NCI-H2081 (cell line): ENCODE measurements at regions not wholly inside any gene's neighbourhood (a gene's known extent, or its start where the extent isn't known, plus 50 kb on each side); places are given as distances from the start of the nearest gene placed in this dataset.
A peak's percentile ranks its signal among the peaks of the same experiment; 100 is the strongest.
"Not testable (repeated sequence)": the region's sequence is repeated elsewhere in the genome, so short reads cannot be mapped to it uniquely, and the experiment has no call there.

Experiments
- DNase-seq, 2 experiments: peaks; one replicate each; lab custom pipeline; 2025; lab: John Stamatoyannopoulos, UW

GRCh38 chr11:46223252-46223513 lies 54.3 kb upstream of the CREB3L1 start:
- no peak for DNase-seq

DNA sequence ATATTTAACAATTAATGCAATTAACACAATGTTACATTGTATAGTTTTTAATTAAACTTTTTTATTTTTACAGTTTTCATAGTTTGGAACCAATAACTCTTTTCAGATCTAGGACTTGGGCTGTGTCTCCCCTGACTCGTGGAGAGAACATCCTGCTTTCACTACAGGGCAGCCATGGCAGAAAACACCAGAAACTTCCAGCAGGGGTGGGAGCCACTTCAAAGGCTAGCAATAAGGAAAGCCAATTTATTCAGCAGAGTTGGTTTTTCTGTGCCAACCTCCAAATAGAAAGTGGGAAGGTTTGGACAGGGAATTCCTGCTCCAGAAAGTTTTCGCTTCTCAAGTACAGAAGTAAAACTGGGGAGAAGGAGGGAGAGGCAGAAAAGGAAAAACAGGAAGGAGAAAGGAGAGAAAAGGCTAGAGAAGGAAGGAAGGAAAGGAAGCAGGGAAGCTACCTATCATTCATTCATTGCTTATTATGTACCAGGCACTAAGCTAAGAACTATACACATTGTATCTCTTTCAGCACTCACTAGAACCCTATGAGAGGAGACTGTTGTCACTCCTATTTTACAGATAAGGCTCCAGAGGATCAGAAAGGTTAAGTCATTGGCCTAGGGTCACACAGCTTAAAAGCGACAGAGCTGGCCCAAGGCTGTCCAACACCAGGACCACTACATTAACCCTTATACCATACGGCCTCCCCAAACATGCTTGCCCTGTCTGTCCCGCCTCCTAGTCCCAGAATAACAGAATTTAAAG lies 54.8 kb upstream of the CREB3L1 start:
- DNase-seq: no peak

GRCh38 chr11:46220313-46220712 lies 57.1 kb upstream of the CREB3L1 start:
- DNase-seq: no peak

DNA sequence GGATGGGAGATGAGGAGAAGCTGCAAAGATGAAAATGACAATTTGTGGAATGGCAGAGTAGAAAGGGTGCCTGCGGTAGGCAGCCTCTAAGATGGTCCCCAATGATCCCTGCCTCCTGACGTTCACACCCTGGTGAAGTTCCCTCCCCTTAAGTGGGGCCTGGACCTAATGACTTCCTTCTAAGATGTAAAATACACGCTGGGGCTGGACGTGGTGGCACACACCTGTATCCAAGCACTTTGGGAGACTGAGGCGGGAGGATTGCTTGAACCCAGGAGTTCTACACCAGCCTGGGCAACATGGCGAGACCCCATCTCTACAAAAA lies 60.7 kb upstream of the CREB3L1 start:
- no peak for DNase-seq

- DNase-seq: no peak
Measured at GRCh38 chr11:46216019-46216764, 61.3 kb upstream of the CREB3L1 start.

DNA sequence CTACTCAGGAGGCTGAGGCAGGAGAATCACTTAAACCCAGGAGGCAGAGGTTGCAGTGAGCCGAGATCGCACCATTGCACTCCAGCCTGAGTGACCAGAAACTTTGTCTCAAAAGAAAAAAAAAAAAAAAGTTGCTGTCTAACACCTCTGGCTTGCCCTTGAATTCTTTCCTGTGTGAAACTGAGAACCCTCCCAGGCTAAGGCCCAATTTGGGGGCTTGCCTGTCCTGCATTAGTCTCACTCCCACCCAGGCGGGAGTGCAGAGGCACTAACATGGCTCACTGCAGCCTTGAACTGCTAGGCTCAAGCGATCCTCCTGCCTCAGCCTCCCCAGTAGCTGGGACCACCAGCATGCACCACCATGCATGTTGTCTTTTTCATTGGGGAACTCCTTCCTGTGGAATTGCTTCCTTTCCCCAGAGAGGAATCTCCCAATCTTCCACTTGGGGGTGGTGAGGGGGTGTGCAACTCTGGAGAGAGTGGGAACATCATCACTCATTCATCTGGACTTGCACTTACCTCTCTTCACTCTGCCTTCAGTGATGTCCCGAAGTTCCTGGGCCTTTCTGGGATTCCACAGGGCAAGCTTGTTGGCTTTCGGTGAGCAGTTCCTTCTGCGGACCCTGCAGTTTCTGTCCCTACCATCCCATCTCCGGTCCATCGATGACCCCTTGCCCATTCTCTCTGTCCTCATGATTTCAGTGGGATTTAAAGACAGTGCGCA lies 62.1 kb upstream of the CREB3L1 start:
- no peak for DNase-seq

- no peak for DNase-seq
Measured at GRCh38 chr11:46212720-46213119, 64.7 kb upstream of the CREB3L1 start.

- no peak for DNase-seq
Measured at GRCh38 chr11:46210856-46211255, 66.6 kb upstream of the CREB3L1 start.

GRCh38 chr11:46210133-46210636 lies 67.3 kb upstream of the CREB3L1 start:
- DNase-seq: no peak

DNA sequence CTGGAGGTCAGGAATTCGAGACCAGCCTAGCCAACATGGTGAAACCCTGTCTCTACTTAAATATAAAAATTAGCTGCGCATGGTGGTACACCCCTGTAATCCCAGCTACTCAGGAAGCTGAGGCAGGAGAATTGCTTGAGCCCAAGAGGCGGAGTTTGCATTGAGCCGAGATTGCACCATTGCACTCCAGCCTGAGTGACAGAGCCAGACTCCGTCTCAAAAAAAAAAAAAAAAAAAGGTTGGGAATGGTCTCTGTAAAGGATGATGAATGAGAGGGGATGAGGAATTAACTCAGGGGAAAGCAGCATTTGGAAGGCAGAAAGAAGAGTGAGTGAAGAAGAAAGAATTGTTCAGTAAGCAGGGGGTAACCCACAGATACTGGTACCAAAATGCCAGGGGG lies 67.8 kb upstream of the CREB3L1 start:
- DNase-seq: not testable (repeated sequence)

DNA sequence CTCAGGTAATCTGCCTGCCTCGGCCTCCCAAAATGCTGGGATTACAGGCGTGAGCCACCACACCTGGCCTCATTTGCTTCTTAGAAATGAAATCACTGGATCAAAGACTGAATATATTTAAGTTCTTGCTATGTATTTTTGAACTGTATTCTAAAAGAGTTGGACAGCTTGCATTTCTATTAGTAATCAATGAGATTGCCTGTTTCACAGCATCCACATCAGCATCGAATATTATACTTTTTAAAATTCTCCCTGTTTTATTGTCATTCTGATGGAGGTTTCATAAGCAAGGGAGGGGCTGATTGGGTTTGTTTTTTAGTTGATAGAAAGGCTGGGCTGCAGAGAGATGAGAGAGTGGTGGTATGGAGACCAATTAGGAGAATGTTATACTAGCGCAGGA lies 68.7 kb upstream of the CREB3L1 start:
- DNase-seq: no peak

- DNase-seq: no peak
Measured at GRCh38 chr11:46207270-46207669, 70.2 kb upstream of the CREB3L1 start.

GRCh38 chr11:46204415-46204814 lies 73.0 kb upstream of the CREB3L1 start:
- not testable (repeated sequence) for DNase-seq

GRCh38 chr11:46203746-46204145 lies 73.7 kb upstream of the CREB3L1 start:
- no peak for DNase-seq

DNA sequence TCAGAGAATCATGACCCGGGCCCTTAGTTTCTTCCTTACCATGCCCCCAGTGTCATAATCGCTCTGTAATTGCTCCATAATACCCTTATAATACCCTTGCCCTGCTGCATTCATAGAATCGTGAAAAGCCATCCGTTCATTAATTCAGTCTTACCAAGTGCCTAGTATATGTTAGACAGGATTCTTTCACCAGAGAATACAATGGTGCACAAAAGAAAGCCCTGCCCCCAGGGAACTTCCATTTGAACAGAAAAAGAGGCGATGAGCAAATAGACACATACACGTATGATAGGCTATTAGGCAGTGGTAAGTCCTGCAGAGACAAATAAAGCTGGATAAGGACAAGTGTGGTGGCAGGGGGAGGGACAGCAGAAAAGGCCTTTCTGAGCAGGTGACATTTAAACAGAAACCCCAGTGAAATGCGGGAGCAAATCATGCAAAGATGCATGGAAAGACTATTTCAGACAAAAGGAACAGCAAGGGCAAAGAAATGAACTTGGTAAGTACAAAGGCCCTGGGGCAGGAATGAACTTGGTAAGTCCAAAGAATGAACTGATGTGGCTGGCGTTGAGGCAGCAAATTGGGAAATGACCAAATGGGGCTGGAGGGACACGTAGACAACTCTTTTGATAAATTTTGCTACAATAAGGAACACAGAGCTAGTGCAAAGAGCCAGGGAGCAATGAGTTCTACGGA lies 74.6 kb upstream of the CREB3L1 start:
- no peak for DNase-seq

DNA sequence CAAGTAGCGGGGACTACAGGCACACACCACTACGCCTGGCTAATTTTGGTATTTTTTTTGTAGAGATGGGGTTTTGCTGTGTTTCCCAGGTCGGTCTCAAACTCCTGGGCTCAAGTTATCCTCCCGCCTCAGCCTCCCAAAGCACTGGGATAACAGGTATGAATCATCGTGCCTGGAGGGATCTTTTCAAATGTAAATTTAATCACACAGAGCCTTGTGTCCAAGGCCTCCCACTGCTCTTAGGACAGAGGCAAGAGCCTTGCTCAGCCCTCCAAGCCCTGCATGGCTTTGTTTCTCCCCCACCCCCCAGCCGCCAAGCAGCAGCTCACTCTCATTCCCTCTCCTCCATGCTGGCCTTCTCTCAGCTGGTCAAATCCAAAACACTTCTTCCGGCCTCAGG lies 75.3 kb upstream of the CREB3L1 start:
- no peak for DNase-seq

GRCh38 chr11:46200537-46201281 lies 76.8 kb upstream of the CREB3L1 start:
- no peak for DNase-seq

DNA sequence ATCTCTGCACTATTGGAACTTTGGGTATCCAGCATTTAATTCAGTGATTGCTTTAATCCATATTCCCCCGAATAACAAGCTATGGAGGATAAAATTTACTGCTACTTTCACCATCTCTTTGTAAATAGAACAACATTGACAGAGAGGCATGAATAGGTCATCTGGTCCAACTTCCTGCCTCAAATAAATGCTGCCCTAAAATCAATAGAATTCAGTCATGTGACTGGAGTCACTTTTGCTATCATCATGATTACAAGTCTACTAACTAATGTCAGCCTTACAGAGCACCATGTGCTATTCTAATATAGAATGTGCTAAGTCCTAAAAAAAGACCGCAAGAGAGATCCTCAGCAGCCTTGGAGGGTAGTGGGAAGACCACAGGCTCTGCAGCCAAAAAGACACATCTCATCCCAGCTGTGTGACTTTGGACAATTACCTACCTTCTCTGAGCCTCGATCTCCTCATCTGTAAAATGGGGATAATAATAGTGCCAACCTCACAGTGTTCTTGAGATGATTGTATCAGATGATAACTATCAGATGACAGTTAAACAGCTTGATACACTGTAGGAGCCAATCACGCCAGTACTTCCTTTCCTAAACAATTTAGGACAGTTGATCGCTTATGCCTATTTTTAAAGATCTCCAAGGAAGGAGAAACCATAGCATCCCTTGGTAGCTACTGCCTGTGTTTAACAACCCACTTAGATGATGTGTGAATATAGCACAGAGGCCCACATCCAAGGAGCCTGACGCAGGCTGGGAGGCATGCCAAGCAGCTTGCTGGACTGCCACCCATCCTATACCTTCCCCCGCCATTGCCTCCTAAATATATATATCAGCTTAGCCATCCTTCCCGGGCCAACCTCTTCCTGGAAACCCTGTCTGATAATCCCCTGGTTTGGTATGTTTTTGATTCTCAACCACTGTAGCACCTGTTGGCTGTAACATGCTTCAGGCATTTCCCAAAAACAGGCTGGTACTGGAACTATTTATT lies 77.3 kb upstream of the PHF21A start:
- DNase-seq: peak in 1 of 2 experiments; percentile 10

GRCh38 chr11:46197421-46197820 lies 76.2 kb upstream of the PHF21A start:
- no peak for DNase-seq

DNA sequence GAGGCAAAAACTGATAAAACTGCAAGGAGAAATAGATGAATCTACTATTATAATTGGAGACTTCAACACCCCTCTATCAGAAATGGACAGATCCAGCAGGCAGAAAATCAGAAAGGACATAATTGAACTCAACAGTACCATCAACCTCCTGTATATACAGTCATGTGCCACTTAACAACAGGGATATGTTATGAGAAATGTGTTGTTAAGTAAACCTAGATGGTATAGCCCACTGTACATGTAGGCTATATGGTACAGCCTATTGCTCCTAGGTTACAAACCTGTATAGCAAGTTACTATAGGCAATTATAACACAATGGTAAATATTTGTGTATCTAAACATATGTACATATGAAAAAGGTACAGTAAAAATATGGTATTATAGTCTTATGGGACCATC lies 66.8 kb upstream of the PHF21A start:
- no peak for DNase-seq

DNA sequence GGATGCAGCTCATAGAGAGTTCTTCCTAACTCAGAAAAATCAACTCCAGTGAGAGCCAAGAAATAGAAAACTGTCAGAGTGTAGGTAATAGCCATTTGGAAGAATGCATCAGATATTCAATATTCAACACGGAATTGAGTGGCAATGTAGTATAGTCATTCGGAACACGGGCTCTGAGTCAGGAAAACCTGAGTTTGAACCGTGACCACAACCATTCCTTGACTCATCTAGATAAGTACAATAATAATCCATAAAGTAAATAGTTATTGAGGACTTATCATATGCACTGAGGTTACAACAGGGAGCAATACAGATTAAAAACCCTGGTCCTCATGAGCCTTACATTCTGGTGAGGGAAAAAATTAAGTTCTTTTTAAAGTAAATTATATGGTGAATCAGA lies 62.6 kb upstream of the PHF21A start:
- no peak for DNase-seq
